ENCODE measurements at regions not wholly inside any gene's neighbourhood (a gene's known extent, or its start where the extent isn't known, plus 50 kb on each side); places are given as distances from the start of the nearest gene placed in this dataset.
"Not testable (repeated sequence)": the region's sequence is repeated elsewhere in the genome, so short reads cannot be mapped to it uniquely, and the experiment has no call there.

GRCh38 chr12:47307680-47308399 lies 228.1 kb upstream of the AMIGO2 start:
- no peak for DNase-seq

- not testable (repeated sequence) for DNase-seq
Measured at GRCh38 chr12:47306773-47307679, 227.3 kb upstream of the AMIGO2 start.

GRCh38 chr12:47306130-47306529 lies 226.4 kb upstream of the AMIGO2 start:
- DNase-seq = no peak

GRCh38 chr12:47305464-47305863 lies 225.7 kb upstream of the AMIGO2 start:
- no peak for DNase-seq

- DNase-seq = no peak
Measured at GRCh38 chr12:47303995-47304560, 224.3 kb upstream of the AMIGO2 start.

- no peak for DNase-seq
Measured at GRCh38 chr12:47303207-47303606, 223.4 kb upstream of the AMIGO2 start.

GRCh38 chr12:47302111-47302671 lies 222.4 kb upstream of the AMIGO2 start:
- DNase-seq = no peak

GRCh38 chr12:47299586-47299985 lies 219.8 kb upstream of the AMIGO2 start:
- no peak for DNase-seq

- DNase-seq = no peak
Measured at GRCh38 chr12:47297993-47298392, 218.2 kb upstream of the AMIGO2 start.

GRCh38 chr12:47296828-47297227 lies 217.1 kb upstream of the AMIGO2 start:
- DNase-seq = no peak

GRCh38 chr12:47293406-47293805 lies 213.6 kb upstream of the AMIGO2 start:
- DNase-seq = no peak

GRCh38 chr12:47286676-47287075 lies 206.9 kb upstream of the AMIGO2 start:
- no peak for DNase-seq
